ENCODE measurements at regions not wholly inside any gene's neighbourhood (a gene's known extent, or its start where the extent isn't known, plus 50 kb on each side); places are given as distances from the start of the nearest gene placed in this dataset.

DNA sequence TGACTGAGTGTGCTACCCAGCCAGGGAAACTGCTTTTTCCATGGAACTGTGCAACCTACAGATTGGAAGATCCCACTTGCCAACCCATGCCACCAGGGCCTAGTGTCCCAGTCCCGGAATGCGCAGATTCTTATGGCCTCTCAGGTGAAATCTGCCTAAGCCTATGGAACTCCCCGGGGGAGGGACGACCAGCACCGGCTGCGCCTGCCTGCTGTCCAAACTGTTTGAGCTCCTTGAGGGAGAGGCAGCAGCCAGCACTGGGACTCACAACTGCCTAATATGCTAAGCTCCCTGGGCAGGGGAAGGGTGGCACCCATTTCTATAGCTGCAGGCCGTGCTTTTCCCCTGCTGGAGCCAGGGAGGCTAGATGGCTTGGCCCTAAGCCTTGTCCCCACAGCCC is 92.5 kb upstream of the GZMB start:
- Histone ChIP-seq H3K4me3 (no peak overlapping the region), H3K9me3 (peaks cover 0 to 4% (median 0%) of the 10 kb centered on the region in 4 donors), H3K27me3 (no peaks in the 10 kb centered on the region), H3K4me1 (no peaks in the 10 kb centered on the region), H3K27ac (no peak overlapping the region), H3K36me3 (no peaks in the 10 kb centered on the region)
- intact Hi-C loops (cut with DNase I): no loop called here
- TF ChIP-seq EP300 (IDR thresholded peaks at IDR 0.05): no peak
- DNase-seq: no peak
- 85 to 86% methylated on average over 7 of the region's 7 CpGs for WGBS, 2 donors

DNA sequence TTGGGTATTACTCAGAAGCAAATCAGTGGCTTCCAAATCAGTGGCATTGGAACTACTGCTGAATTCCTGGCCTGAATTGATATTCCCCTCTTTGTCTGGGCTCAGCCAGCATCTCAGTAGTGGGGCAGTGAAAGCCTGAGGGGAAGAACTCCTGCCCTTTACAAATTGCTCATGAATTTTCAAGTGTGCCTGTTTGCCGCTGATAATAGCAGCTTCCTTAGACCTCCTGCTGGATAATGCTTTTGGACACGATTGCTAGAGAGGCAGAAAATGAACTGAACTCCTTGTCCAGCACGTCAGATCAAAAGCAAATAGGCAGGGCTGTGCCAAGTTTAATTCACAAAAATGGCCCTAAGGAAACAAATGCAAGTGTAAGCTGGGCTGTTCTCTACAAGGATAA is 91.3 kb upstream of the GZMB start:
- intact Hi-C loops (cut with DNase I): no loop called here
- H3K27ac ChIP-seq: no peak overlapping the region
- H3K9me3 ChIP-seq: peaks cover 0 to 4% (median 0%) of the 10 kb centered on the region in 4 donors
- 66 to 72% methylated on average over 3 of the region's 3 CpGs for WGBS, 2 donors
- H3K27me3 ChIP-seq: no peaks in the 10 kb centered on the region
- no peaks in the 10 kb centered on the region for H3K4me1 ChIP-seq
- H3K4me3 ChIP-seq: no peak overlapping the region
- no peak for DNase-seq
- TF ChIP-seq CTCF (IDR thresholded peaks at IDR 0.05) (no peak), POLR2AphosphoS5 (IDR thresholded peaks at IDR 0.05) (no peak), POLR2A (IDR thresholded peaks at IDR 0.05) (no peak), EP300 (IDR thresholded peaks at IDR 0.05) (no peak)
- no peaks in the 10 kb centered on the region for H3K36me3 ChIP-seq

DNA sequence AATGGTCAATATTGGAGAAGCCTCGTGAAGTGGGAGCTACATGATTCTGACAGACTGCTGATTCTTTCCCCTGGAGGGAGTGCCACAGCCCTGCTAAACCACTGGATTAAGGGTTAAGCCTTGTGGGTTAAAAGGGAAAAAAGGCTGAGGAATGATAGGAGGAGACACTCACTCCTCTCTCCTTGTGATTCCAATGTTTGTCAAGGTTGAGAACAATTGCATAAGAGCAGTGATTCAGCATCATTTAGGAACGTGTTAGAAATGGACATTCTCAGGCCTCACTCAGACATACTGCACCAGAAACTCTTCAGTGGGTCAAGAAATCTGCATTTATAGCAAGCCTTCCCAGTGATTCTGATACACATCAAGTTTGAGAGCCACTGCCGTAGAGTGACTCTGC is 87.8 kb upstream of the GZMB start:
- H3K4me1 ChIP-seq: no peaks in the 10 kb centered on the region
- no peak for DNase-seq
- H3K27ac ChIP-seq: no peak overlapping the region
- H3K4me3 ChIP-seq: no peak overlapping the region
- no peaks in the 10 kb centered on the region for H3K36me3 ChIP-seq
- intact Hi-C loops (cut with DNase I): no loop called here
- 65 to 66% methylated on average over 3 of the region's 3 CpGs for WGBS, 2 donors
- H3K9me3 ChIP-seq: no peaks in the 10 kb centered on the region
- no peak for TF ChIP-seq CTCF (IDR thresholded peaks at IDR 0.05)
- TF ChIP-seq EP300 (IDR thresholded peaks at IDR 0.05): no peak
- no peak for TF ChIP-seq POLR2A (IDR thresholded peaks at IDR 0.05)
- no peaks in the 10 kb centered on the region for H3K27me3 ChIP-seq

GRCh38 chr14:24715239-24715638 is 81.2 kb upstream of the GZMB start:
- intact Hi-C loops (cut with DNase I): no loop called here

GRCh38 chr14:24713404-24713803 is 79.4 kb upstream of the GZMB start:
- H3K4me1 ChIP-seq: no peaks in the 10 kb centered on the region
- H3K4me3 ChIP-seq: no peak overlapping the region
- H3K36me3 ChIP-seq: no peaks in the 10 kb centered on the region
- intact Hi-C loops (cut with DNase I): loop anchor here (5.0 kb wide), 1 partner anchor 439 kb away; no protein-coding TSS in a partner anchor
- 84 to 89% methylated on average over 4 of the region's 4 CpGs for WGBS, 2 donors
- H3K9me3 ChIP-seq: no peaks in the 10 kb centered on the region
- no peak overlapping the region for H3K27ac ChIP-seq
- TF ChIP-seq EP300 (IDR thresholded peaks at IDR 0.05) (no peak), POLR2A (IDR thresholded peaks at IDR 0.05) (no peak), CTCF (IDR thresholded peaks at IDR 0.05) (no peak), POLR2AphosphoS5 (IDR thresholded peaks at IDR 0.05) (no peak)
- no peak for DNase-seq
- H3K27me3 ChIP-seq: no peaks in the 10 kb centered on the region

More at GRCh38 chr14:24715239-24715638, 81.2 kb upstream of the GZMB start:
- H3K27ac ChIP-seq: no peak overlapping the region
- DNase-seq: no peak
- 88 to 92% methylated on average over 2 of the region's 2 CpGs for WGBS, 2 donors
- TF ChIP-seq EP300 (IDR thresholded peaks at IDR 0.05): no peak
- TF ChIP-seq POLR2AphosphoS5 (IDR thresholded peaks at IDR 0.05): no peak
- TF ChIP-seq POLR2A (IDR thresholded peaks at IDR 0.05): no peak
- no peak for TF ChIP-seq CTCF (IDR thresholded peaks at IDR 0.05)
- no peaks in the 10 kb centered on the region for H3K9me3 ChIP-seq
- no peaks in the 10 kb centered on the region for H3K27me3 ChIP-seq
- no peaks in the 10 kb centered on the region for H3K36me3 ChIP-seq
- H3K4me3 ChIP-seq: no peak overlapping the region
- no peaks in the 10 kb centered on the region for H3K4me1 ChIP-seq
